Stimulated activated CD4-positive, alpha-beta T cell treated with anti-CD3 and anti-CD28 coated beads, Interleukin-15, amount 100 ng/mL, for 1 hour (primary cell): ENCODE measurements at regions not wholly inside any gene's neighbourhood (a gene's known extent, or its start where the extent isn't known, plus 50 kb on each side); places are given as distances from the start of the nearest gene placed in this dataset.
"Not testable (repeated sequence)": the region's sequence is repeated elsewhere in the genome, so short reads cannot be mapped to it uniquely, and the experiment has no call there.

Experiments
- DNase-seq, 2 donors: peaks; one replicate each; pipeline ENCODE4 v3.0.0-alpha.2; 2020; ENCODE audit warnings: low read depth in 1 of 2, low spot score in 1 of 2

GRCh38 chr1:194848846-194849245 is 1662.4 kb upstream of the B3GALT2 start:
- no peak for DNase-seq

DNA sequence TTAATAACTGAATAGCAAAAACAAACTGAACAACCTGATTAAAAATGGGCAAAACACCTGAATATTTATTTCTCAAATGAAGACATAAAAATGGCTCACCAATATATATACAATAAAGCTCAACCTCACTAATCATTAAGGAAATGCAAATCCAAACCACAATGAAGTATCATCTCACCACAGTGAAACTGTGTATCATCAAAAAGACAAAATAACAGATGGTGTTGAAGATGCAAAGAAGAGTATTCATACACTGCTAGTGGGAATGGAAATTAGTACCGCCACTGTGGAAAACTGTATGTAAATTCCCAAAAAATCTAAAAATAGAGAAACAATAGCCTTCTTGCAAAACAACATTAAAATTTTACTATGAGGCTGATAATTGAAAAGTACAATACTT is 1660.1 kb upstream of the B3GALT2 start:
- DNase-seq = no peak

- DNase-seq = no peak
These were observed 1656.7 kb upstream of the B3GALT2 start for GRCh38 chr1:194843077-194843476.

GRCh38 chr1:194833111-194833510 is 1646.7 kb upstream of the B3GALT2 start:
- no peak for DNase-seq

DNA sequence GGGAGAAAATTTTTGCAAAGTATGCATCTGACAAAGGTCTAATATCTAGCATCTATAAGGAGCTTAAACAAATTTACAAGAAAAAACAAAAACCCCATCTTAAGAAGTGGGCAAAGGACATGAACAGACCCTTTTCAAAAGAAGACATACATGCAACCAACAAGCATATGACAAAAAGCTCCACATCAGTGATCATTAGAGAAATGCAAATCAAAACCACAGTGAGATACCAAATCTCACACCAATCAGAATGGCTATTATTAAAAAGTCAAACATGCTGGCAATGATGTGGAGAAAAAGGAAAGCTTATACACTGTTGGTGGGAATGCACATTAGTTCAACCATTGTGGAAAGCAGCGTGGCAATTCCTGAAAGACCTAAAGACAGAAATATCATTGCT is 1645.2 kb upstream of the B3GALT2 start:
- DNase-seq = not testable (repeated sequence)

- no peak for DNase-seq
These were observed 1644.0 kb upstream of the B3GALT2 start for GRCh38 chr1:194830387-194830786.

DNA sequence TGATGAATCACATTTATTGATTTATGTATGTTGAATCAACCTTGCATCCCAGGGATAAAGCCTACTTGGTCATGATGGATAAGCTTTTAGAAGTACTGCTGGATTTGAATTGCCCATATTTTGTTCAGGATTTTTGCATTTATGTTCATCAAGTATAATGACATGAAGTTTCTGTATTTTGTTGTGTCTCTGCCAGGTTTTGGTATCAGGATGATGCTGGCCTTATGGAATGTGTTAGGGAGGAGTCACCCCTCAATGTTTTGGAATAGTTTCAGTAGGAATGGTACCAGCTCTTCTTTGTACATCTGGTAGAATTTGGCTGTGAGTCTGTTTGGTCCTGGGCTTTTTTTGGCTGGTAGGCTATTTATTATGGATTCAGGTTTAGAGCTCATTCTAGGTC is 1643.1 kb upstream of the B3GALT2 start:
- no peak for DNase-seq

GRCh38 chr1:194825382-194825781 is 1639.0 kb upstream of the B3GALT2 start:
- no peak for DNase-seq

- DNase-seq = no peak
These were observed 1634.7 kb upstream of the B3GALT2 start for GRCh38 chr1:194821091-194821490.

- no peak for DNase-seq
These were observed 1632.3 kb upstream of the B3GALT2 start for GRCh38 chr1:194818674-194819073.

DNA sequence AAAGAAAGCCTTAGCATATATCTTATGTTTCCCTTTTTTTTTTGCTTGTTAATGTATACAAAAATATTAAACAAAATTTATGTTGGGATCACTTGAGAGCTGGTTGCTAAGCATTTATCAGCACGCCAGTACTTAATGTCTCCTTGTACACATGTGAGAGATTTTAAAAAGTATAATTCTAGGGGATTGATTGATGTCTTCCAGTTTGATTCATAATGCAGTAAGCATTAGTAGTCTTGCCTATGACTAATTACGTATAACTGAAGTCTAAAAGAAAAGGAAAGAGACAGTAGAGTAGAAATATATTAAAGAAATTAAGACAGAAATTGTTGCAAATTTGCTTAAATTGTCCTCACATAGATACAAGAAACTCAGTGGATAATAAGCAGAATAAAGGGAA is 1630.4 kb upstream of the B3GALT2 start:
- no peak for DNase-seq

GRCh38 chr1:194813096-194813495 is 1626.7 kb upstream of the B3GALT2 start:
- no peak for DNase-seq

- no peak for DNase-seq
These were observed 1623.3 kb upstream of the B3GALT2 start for GRCh38 chr1:194809665-194810064.

DNA sequence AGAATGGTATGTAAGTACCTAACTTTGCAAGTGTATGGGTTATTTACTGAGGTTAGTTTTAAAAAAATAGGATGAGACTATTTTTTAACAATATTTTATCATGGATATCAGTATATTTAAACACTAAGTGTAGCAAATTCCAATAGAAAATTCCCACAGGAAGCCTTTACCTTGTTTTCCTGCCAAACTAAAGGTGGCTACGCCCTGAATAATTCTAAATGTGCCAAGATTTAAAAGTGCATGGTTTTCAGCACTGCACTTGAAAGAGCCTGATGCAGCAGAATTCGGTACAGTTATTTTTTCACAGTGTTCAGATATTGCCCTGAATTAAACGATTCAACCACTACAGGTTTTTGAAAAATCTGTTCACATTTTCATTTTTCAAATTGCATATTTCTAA is 1622.8 kb upstream of the B3GALT2 start:
- DNase-seq = no peak

DNA sequence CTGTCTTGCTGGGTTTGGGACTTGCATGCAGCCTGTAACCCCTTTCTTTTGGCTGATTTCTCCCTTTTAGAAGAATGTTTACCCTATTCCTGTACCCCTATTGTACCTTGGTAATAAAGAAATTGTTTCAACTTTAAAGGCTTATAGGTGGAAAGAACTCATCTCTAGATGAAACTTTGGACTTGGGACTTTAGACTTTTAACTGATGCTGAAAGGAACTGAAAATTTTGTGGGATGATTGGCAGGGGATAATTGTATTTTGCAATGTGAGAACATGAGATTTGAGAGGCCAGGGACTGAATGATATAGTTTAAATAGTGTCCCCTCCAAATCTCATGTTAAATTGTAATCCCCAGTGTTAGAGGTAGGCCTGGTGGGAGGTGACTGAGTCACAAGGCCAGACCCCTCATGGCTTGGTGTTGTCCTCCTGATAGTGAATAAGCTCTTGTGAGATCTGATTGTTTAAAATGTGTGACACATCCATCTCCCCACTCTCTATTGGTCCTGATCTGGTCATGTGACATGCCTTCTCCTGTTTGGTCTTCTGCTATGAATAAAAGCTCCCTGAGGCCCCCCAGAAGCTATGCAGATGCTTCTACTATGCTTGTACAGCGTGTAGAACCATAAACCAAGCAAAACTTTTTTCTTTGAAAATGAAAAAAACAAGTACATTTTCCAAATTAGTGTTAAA is 1621.3 kb upstream of the B3GALT2 start:
- no peak for DNase-seq

GRCh38 chr1:194802572-194802971 is 1616.2 kb upstream of the B3GALT2 start:
- DNase-seq = no peak

GRCh38 chr1:194795917-194796593 is 1609.6 kb upstream of the B3GALT2 start:
- DNase-seq = no peak

GRCh38 chr1:194787001-194787400 is 1600.6 kb upstream of the B3GALT2 start:
- DNase-seq = no peak

GRCh38 chr1:194786027-194786426 is 1599.6 kb upstream of the B3GALT2 start:
- no peak for DNase-seq

DNA sequence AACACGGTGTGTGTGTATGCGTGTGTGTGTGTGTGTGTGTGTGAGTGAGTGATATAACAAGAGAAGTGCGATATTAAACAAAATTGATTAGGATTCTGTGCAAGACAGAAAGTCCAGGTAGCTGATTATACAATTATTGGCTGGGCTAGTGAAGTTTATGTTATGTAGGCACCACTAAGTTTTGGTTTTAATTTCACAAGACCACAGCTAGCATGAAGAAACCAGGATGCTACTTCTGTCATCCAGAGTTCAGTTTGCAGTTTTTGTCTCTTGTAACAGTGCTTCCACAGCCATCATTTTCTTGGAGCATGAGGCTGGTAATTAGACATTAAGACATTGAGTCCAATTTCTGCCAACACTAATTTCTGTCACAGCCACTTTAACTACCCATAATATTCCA is 1590.2 kb upstream of the B3GALT2 start:
- no peak for DNase-seq

GRCh38 chr1:194774535-194774934 is 1588.1 kb upstream of the B3GALT2 start:
- DNase-seq = no peak

GRCh38 chr1:194755241-194755994 is 1569.0 kb upstream of the B3GALT2 start:
- DNase-seq = no peak
